NT2/D1 (cell line): ENCODE measurements at regions not wholly inside any gene's neighbourhood (a gene's known extent, or its start where the extent isn't known, plus 50 kb on each side); places are given as distances from the start of the nearest gene placed in this dataset.

Experiments
- SUZ12 ChIP-seq: IDR thresholded peaks from 2 replicates; pipeline ENCODE4 v1.6.1; 2011; ENCODE audit not compliant: insufficient read length, insufficient read depth; ENCODE audit errors: extremely low read depth
- YY1 ChIP-seq: IDR thresholded peaks from 2 replicates; pipeline ENCODE4 v1.6.1; 2011; ENCODE audit not compliant: insufficient read length, insufficient read depth
- ZNF274 ChIP-seq: IDR thresholded peaks from 2 replicates; pipeline ENCODE4 v1.6.1; 2011; ENCODE audit warnings: mild to moderate bottlenecking, low read depth, low read length

- no peak for TF ChIP-seq YY1
- TF ChIP-seq ZNF274: no peak
- no peak for TF ChIP-seq SUZ12
Measured at GRCh38 chr1:184865831-184866230, 108.5 kb downstream of the NIBAN1 start.
